Peyer's patch (tissue), 4 donors: ENCODE measurements at regions not wholly inside any gene's neighbourhood (a gene's known extent, or its start where the extent isn't known, plus 50 kb on each side); places are given as distances from the start of the nearest gene placed in this dataset.

ENCODE experiments used
- POLR2A ChIP-seq, 2 donors: fragments of 450-650 bp; IDR thresholded peaks; one replicate each; pipeline ENCODE4 v1.5.1; 2017; ENCODE audit warnings: antibody characterized with exemption in 2 of 2, mild to moderate bottlenecking in 2 of 2, moderate library complexity in 2 of 2
- TF ChIP-seq, protein P1 (sequence below), 6 experiments: fragments of 450-650 bp in 4 of 6; fragments of 200-600 bp in 2 of 6; sonication (generic) in 1 of 6; IDR thresholded peaks; one replicate each; pipeline ENCODE4 v1.5.1; 2017 to 2019; ENCODE audit warnings: antibody characterized with exemption in 6 of 6, mild to moderate bottlenecking in 3 of 6, moderate library complexity in 1 of 6

DNA sequence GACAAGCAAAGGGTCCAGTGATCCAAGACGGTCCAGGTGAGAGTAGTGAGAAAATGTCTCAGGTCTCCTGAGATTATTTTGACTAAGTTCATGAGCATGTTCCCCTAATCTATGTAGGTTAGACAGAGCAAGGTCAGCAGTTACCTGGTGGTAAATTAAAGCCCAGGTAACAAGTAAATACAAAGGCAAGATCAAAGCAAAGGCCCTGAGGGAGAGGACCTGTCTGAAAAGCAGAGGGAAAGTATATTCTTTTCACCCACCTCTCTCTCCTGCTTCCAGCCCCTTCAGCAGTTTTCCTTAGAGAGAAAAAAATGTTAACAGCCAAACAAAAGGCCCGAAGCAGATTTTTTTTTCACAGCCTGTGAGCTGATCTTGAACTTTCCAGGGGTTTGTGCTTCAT lies 302.7 kb downstream of the MAP2K6 start:
- TF ChIP-seq, protein P1, sequence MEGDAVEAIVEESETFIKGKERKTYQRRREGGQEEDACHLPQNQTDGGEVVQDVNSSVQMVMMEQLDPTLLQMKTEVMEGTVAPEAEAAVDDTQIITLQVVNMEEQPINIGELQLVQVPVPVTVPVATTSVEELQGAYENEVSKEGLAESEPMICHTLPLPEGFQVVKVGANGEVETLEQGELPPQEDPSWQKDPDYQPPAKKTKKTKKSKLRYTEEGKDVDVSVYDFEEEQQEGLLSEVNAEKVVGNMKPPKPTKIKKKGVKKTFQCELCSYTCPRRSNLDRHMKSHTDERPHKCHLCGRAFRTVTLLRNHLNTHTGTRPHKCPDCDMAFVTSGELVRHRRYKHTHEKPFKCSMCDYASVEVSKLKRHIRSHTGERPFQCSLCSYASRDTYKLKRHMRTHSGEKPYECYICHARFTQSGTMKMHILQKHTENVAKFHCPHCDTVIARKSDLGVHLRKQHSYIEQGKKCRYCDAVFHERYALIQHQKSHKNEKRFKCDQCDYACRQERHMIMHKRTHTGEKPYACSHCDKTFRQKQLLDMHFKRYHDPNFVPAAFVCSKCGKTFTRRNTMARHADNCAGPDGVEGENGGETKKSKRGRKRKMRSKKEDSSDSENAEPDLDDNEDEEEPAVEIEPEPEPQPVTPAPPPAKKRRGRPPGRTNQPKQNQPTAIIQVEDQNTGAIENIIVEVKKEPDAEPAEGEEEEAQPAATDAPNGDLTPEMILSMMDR (IDR thresholded peaks at IDR 0.05), result no peak
- TF ChIP-seq POLR2A (IDR thresholded peaks at IDR 0.05), result no peak
